Amygdala (tissue), 56 donors: ENCODE measurements at regions not wholly inside any gene's neighbourhood (a gene's known extent, or its start where the extent isn't known, plus 50 kb on each side); places are given as distances from the start of the nearest gene placed in this dataset.

Experiments used
- DNase-seq, 56 donors: peaks; one replicate each; lab custom pipeline; 2025; lab: John Stamatoyannopoulos, UW

- DNase-seq, result no peak
Measured at GRCh38 chr14:29030970-29031369, 264.4 kb downstream of the FOXG1 start.

- DNase-seq, result peak in 8 of 56 donors; percentile 0 to 34 (median 12)
Measured at GRCh38 chr14:29035134-29035533, 268.5 kb downstream of the FOXG1 start.

GRCh38 chr14:29037411-29037810, 270.8 kb downstream of the FOXG1 start:
- DNase-seq, result no peak

- no peak for DNase-seq
Measured at GRCh38 chr14:29039171-29039570, 272.6 kb downstream of the FOXG1 start.

- DNase-seq, result no peak
Measured at GRCh38 chr14:29042551-29042950, 276.0 kb downstream of the FOXG1 start.

- no peak for DNase-seq
Measured at GRCh38 chr14:29043737-29044136, 277.1 kb downstream of the FOXG1 start.

- DNase-seq, result no peak
Measured at GRCh38 chr14:29045237-29045636, 278.6 kb downstream of the FOXG1 start.

- DNase-seq, result no peak
Measured at GRCh38 chr14:29054119-29054518, 287.5 kb downstream of the FOXG1 start.

GRCh38 chr14:29056041-29056566, 289.5 kb downstream of the FOXG1 start:
- no peak for DNase-seq

- no peak for DNase-seq
Measured at GRCh38 chr14:29061702-29062101, 295.1 kb downstream of the FOXG1 start.

GRCh38 chr14:29062466-29062865, 295.9 kb downstream of the FOXG1 start:
- no peak for DNase-seq

- no peak for DNase-seq
Measured at GRCh38 chr14:29062976-29063375, 296.4 kb downstream of the FOXG1 start.

GRCh38 chr14:29064305-29064900, 297.8 kb downstream of the FOXG1 start:
- DNase-seq, result no peak

GRCh38 chr14:29069228-29069627, 302.6 kb downstream of the FOXG1 start:
- no peak for DNase-seq

GRCh38 chr14:29075761-29076160, 309.2 kb downstream of the FOXG1 start:
- no peak for DNase-seq

- no peak for DNase-seq
Measured at GRCh38 chr14:29077916-29078315, 311.3 kb downstream of the FOXG1 start.

GRCh38 chr14:29078810-29079522, 312.4 kb downstream of the FOXG1 start:
- DNase-seq, result no peak

- DNase-seq, result no peak
Measured at GRCh38 chr14:29085546-29085945, 319.0 kb downstream of the FOXG1 start.

- DNase-seq, result no peak
Measured at GRCh38 chr14:29089849-29090248, 323.3 kb downstream of the FOXG1 start.

- DNase-seq, result no peak
Measured at GRCh38 chr14:29092121-29092520, 325.5 kb downstream of the FOXG1 start.

GRCh38 chr14:29097476-29097875, 330.9 kb downstream of the FOXG1 start:
- peak in 2 of 56 donors; percentile 4 to 9 for DNase-seq

- no peak for DNase-seq
Measured at GRCh38 chr14:29098656-29099055, 332.1 kb downstream of the FOXG1 start.
